ENCODE measurements at regions not wholly inside any gene's neighbourhood (a gene's known extent, or its start where the extent isn't known, plus 50 kb on each side); places are given as distances from the start of the nearest gene placed in this dataset.

DNA sequence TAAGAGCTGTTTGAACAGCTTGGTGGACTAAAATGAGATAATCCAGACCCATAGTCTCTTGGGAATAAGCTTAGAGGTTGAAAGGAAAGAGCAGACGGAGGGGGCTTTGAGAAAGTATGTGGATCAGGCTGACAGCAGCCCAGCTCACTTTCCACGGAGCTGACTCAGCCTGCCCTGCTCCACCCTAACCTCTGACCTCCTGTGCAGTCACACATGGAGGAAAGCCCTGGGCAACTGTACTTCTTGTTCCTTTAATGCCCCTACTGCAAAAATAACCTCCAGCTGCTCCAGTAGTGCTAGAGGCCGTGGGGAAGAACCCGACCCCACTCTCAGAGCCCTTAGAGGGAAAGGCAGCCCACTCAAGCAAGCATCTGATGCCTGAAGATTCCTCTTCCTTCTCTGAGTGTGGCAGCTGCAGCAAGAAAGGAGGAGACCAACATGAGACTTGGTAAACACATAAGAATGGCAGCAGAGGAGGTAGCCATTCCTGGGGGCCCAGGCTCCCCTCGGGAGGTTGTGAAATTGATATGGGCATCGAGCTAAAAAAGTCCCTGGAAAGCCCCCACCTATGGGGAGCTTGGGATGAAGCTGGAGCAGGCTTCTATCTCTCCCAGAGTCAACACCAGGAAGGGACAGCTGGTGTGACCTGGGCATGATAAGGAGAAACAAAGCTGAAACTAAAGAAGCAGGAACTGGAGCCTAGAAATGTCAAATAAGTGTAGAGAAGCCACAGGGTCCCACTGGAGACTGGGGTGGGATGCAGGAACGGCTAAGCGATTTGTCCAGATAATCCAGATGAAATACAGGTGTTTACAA is 204.3 kb downstream of the PIK3R1 start (continued):
- TF ChIP-seq KLF1 (tag; IDR thresholded peaks at IDR 0.05): 0 out of 2 replicates have a peak, but pooled peaks have one; percentile 21
- TF ChIP-seq ZNF133 (CRISPR knock-in tag; IDR thresholded peaks at IDR 0.05): no peak
- TF ChIP-seq CBFA2T2 (conservative IDR thresholded peaks at IDR 0.05): peak; percentile 58; the same call in 1 of the 2 replicates
- no peak for TF ChIP-seq ZNF121 (CRISPR knock-in tag; conservative IDR thresholded peaks at IDR 0.05)
- peak; percentile 21; the same call in 1 of the 2 replicates for TF ChIP-seq ZEB2 (IDR thresholded peaks at IDR 0.05)
- TF ChIP-seq HMG20B (CRISPR knock-in tag; IDR thresholded peaks at IDR 0.05): no peak
- no peak for TF ChIP-seq CCNT2 (IDR thresholded peaks at IDR 0.05; ENCODE audit: borderline replicate concordance, extremely low read depth, insufficient read length, low read depth, low read length)
- TF ChIP-seq KLF6 (CRISPR knock-in tag; IDR thresholded peaks at IDR 0.05; ENCODE audit: borderline replicate concordance): peak; percentile 66
- TF ChIP-seq NR2F6 (CRISPR knock-in tag; IDR thresholded peaks at IDR 0.05): 0 out of 2 replicates have a peak, but pooled peaks have one; percentile 17
- TF ChIP-seq, protein P1, sequence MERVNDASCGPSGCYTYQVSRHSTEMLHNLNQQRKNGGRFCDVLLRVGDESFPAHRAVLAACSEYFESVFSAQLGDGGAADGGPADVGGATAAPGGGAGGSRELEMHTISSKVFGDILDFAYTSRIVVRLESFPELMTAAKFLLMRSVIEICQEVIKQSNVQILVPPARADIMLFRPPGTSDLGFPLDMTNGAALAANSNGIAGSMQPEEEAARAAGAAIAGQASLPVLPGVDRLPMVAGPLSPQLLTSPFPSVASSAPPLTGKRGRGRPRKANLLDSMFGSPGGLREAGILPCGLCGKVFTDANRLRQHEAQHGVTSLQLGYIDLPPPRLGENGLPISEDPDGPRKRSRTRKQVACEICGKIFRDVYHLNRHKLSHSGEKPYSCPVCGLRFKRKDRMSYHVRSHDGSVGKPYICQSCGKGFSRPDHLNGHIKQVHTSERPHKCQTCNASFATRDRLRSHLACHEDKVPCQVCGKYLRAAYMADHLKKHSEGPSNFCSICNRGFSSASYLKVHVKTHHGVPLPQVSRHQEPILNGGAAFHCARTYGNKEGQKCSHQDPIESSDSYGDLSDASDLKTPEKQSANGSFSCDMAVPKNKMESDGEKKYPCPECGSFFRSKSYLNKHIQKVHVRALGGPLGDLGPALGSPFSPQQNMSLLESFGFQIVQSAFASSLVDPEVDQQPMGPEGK (CRISPR knock-in tag; IDR thresholded peaks at IDR 0.05; ENCODE audit: borderline replicate concordance): no peak
- TF ChIP-seq RBM17 (IDR thresholded peaks at IDR 0.05; ENCODE audit: borderline replicate concordance, low read depth, low read length): no peak
- TF ChIP-seq STAT5A (IDR thresholded peaks at IDR 0.05; ENCODE audit: borderline replicate concordance, low read length): 0 out of 2 replicates have a peak, but pooled peaks have one; percentile 11
- no peak for TF ChIP-seq ZNF184 (CRISPR knock-in tag; IDR thresholded peaks at IDR 0.05)
- TF ChIP-seq FOXA3 (CRISPR knock-in tag; conservative IDR thresholded peaks at IDR 0.05 in 1 of 2, IDR thresholded peaks at IDR 0.05 in 1 of 2): peak in 1 of 2 experiments; percentile 84; a peak in 2 of 4 replicates
- TF ChIP-seq PHF21A (IDR thresholded peaks at IDR 0.05; ENCODE audit: borderline replicate concordance, low read depth): no peak
- TF ChIP-seq, protein P2, sequence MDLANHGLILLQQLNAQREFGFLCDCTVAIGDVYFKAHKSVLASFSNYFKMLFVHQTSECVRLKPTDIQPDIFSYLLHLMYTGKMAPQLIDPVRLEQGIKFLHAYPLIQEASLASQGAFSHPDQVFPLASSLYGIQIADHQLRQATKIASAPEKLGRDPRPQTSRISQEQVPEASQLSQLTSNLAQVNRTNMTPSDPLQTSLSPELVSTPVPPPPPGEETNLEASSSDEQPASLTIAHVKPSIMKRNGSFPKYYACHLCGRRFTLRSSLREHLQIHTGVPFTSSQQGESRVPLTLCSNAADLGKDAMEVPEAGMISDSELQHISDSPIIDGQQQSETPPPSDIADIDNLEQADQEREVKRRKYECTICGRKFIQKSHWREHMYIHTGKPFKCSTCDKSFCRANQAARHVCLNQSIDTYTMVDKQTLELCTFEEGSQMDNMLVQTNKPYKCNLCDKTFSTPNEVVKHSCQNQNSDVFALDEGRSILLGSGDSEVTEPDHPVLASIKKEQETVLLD (IDR thresholded peaks at IDR 0.05): 0 out of 2 replicates have a peak, but pooled peaks have one; percentile 5
- TF ChIP-seq FOXJ2 (tag; IDR thresholded peaks at IDR 0.05): peak; percentile 66; the same call in 1 of the 2 replicates
- TF ChIP-seq, protein P3, sequence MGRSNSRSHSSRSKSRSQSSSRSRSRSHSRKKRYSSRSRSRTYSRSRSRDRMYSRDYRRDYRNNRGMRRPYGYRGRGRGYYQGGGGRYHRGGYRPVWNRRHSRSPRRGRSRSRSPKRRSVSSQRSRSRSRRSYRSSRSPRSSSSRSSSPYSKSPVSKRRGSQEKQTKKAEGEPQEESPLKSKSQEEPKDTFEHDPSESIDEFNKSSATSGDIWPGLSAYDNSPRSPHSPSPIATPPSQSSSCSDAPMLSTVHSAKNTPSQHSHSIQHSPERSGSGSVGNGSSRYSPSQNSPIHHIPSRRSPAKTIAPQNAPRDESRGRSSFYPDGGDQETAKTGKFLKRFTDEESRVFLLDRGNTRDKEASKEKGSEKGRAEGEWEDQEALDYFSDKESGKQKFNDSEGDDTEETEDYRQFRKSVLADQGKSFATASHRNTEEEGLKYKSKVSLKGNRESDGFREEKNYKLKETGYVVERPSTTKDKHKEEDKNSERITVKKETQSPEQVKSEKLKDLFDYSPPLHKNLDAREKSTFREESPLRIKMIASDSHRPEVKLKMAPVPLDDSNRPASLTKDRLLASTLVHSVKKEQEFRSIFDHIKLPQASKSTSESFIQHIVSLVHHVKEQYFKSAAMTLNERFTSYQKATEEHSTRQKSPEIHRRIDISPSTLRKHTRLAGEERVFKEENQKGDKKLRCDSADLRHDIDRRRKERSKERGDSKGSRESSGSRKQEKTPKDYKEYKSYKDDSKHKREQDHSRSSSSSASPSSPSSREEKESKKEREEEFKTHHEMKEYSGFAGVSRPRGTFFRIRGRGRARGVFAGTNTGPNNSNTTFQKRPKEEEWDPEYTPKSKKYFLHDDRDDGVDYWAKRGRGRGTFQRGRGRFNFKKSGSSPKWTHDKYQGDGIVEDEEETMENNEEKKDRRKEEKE (IDR thresholded peaks at IDR 0.05; ENCODE audit: borderline replicate concordance in 1 of 2, control insufficient read depth in 1 of 2, low read depth in 2 of 2, low read length in 1 of 2): no peak
- TF ChIP-seq, protein P4, sequence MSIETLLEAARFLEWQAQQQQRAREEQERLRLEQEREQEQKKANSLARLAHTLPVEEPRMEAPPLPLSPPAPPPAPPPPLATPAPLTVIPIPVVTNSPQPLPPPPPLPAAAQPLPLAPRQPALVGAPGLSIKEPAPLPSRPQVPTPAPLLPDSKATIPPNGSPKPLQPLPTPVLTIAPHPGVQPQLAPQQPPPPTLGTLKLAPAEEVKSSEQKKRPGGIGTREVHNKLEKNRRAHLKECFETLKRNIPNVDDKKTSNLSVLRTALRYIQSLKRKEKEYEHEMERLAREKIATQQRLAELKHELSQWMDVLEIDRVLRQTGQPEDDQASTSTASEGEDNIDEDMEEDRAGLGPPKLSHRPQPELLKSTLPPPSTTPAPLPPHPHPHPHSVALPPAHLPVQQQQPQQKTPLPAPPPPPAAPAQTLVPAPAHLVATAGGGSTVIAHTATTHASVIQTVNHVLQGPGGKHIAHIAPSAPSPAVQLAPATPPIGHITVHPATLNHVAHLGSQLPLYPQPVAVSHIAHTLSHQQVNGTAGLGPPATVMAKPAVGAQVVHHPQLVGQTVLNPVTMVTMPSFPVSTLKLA (conservative IDR thresholded peaks at IDR 0.05): 0 out of 4 replicates have a peak, but pooled peaks of 1 of the 2 experiments have one; percentile 41
- no peak for TF ChIP-seq POLR2A (conservative IDR thresholded peaks at IDR 0.05)

All from K562 (cell line).